Liver (tissue), 3 donors: ENCODE measurements at regions not wholly inside any gene's neighbourhood (a gene's known extent, or its start where the extent isn't known, plus 50 kb on each side); places are given as distances from the start of the nearest gene placed in this dataset.

Source experiments
- EGR1 ChIP-seq, 2 donors: IDR thresholded peaks; 2 replicates each; pipeline ENCODE4 v1.6.1; 2016 to 2018; ENCODE audit warnings: antibody characterized with exemption in 2 of 2, low read depth in 2 of 2
- FOXA2 ChIP-seq: IDR thresholded peaks from 2 replicates; pipeline ENCODE4 v1.6.1; 2016; ENCODE audit warnings: antibody characterized with exemption
- YY1 ChIP-seq: IDR thresholded peaks from 2 replicates; pipeline ENCODE4 v1.6.1; 2016; ENCODE audit warnings: antibody characterized with exemption, mild to moderate bottlenecking
- TF ChIP-seq, protein P1 (sequence below): fragments of 150-350 bp; IDR thresholded peaks from 2 replicates; pipeline ENCODE4 v1.5.1; 2017; ENCODE audit warnings: improper control_type of control experiment, low read depth, low read length; ENCODE audit not compliant: missing input control
- TF ChIP-seq, protein P2 (sequence below): IDR thresholded peaks from 2 replicates; pipeline ENCODE4 v1.6.1; 2016; ENCODE audit warnings: antibody characterized with exemption
- TF ChIP-seq, protein P3 (sequence below): IDR thresholded peaks from 2 replicates; pipeline ENCODE4 v1.6.1; 2016; ENCODE audit warnings: antibody characterized with exemption, mild to moderate bottlenecking
- TF ChIP-seq, protein P4 (sequence below): IDR thresholded peaks from 2 replicates; pipeline ENCODE4 v1.6.1; 2016; ENCODE audit warnings: antibody characterized with exemption
- donor health status: healthy.
- donor health status: healthy.

DNA sequence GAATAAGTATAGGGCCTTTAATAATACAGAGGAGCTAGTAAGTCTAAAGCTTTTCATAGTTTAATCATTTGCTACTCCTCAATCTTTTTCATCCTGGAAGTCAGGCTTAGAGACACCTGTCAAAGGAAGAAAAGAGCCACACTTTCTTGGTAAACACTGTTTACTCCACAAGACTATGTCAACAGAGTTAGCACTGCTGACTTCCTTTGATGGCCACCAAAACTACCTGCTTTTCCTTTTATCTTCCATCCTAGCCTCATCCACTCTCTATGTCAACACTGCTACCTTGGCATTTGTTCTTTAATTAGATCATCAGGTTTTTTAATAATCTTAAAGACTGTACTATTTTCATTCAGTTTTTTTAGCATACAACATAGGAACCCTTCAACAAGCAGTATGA is 106.2 kb downstream of the ELAPOR2 start:
- TF ChIP-seq, protein P1, sequence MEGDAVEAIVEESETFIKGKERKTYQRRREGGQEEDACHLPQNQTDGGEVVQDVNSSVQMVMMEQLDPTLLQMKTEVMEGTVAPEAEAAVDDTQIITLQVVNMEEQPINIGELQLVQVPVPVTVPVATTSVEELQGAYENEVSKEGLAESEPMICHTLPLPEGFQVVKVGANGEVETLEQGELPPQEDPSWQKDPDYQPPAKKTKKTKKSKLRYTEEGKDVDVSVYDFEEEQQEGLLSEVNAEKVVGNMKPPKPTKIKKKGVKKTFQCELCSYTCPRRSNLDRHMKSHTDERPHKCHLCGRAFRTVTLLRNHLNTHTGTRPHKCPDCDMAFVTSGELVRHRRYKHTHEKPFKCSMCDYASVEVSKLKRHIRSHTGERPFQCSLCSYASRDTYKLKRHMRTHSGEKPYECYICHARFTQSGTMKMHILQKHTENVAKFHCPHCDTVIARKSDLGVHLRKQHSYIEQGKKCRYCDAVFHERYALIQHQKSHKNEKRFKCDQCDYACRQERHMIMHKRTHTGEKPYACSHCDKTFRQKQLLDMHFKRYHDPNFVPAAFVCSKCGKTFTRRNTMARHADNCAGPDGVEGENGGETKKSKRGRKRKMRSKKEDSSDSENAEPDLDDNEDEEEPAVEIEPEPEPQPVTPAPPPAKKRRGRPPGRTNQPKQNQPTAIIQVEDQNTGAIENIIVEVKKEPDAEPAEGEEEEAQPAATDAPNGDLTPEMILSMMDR = no peak
- TF ChIP-seq, protein P2, sequence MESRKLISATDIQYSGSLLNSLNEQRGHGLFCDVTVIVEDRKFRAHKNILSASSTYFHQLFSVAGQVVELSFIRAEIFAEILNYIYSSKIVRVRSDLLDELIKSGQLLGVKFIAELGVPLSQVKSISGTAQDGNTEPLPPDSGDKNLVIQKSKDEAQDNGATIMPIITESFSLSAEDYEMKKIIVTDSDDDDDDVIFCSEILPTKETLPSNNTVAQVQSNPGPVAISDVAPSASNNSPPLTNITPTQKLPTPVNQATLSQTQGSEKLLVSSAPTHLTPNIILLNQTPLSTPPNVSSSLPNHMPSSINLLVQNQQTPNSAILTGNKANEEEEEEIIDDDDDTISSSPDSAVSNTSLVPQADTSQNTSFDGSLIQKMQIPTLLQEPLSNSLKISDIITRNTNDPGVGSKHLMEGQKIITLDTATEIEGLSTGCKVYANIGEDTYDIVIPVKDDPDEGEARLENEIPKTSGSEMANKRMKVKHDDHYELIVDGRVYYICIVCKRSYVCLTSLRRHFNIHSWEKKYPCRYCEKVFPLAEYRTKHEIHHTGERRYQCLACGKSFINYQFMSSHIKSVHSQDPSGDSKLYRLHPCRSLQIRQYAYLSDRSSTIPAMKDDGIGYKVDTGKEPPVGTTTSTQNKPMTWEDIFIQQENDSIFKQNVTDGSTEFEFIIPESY = no peak
- TF ChIP-seq EGR1 (IDR thresholded peaks at IDR 0.05; ENCODE audit: low read depth in 2 of 2) (no peak), YY1 (no peak), FOXA2 (no peak)
- TF ChIP-seq, protein P3, sequence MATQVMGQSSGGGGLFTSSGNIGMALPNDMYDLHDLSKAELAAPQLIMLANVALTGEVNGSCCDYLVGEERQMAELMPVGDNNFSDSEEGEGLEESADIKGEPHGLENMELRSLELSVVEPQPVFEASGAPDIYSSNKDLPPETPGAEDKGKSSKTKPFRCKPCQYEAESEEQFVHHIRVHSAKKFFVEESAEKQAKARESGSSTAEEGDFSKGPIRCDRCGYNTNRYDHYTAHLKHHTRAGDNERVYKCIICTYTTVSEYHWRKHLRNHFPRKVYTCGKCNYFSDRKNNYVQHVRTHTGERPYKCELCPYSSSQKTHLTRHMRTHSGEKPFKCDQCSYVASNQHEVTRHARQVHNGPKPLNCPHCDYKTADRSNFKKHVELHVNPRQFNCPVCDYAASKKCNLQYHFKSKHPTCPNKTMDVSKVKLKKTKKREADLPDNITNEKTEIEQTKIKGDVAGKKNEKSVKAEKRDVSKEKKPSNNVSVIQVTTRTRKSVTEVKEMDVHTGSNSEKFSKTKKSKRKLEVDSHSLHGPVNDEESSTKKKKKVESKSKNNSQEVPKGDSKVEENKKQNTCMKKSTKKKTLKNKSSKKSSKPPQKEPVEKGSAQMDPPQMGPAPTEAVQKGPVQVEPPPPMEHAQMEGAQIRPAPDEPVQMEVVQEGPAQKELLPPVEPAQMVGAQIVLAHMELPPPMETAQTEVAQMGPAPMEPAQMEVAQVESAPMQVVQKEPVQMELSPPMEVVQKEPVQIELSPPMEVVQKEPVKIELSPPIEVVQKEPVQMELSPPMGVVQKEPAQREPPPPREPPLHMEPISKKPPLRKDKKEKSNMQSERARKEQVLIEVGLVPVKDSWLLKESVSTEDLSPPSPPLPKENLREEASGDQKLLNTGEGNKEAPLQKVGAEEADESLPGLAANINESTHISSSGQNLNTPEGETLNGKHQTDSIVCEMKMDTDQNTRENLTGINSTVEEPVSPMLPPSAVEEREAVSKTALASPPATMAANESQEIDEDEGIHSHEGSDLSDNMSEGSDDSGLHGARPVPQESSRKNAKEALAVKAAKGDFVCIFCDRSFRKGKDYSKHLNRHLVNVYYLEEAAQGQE = no peak
- TF ChIP-seq, protein P4, sequence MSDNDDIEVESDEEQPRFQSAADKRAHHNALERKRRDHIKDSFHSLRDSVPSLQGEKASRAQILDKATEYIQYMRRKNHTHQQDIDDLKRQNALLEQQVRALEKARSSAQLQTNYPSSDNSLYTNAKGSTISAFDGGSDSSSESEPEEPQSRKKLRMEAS = no peak
